Ishikawa (cell line): ENCODE measurements at regions not wholly inside any gene's neighbourhood (a gene's known extent, or its start where the extent isn't known, plus 50 kb on each side); places are given as distances from the start of the nearest gene placed in this dataset.

ENCODE experiments used
- CEBPB ChIP-seq: IDR thresholded peaks from 2 replicates; pipeline ENCODE4 v1.6.1; 2012
- CREB1 ChIP-seq: IDR thresholded peaks from 2 replicates; pipeline ENCODE4 v1.6.1; 2012; ENCODE audit warnings: low read depth
- EGR1 ChIP-seq: IDR thresholded peaks from 2 replicates; pipeline ENCODE4 v1.6.1; 2012
- EP300 ChIP-seq: IDR thresholded peaks from 2 replicates; pipeline ENCODE4 v1.6.1; 2012; ENCODE audit warnings: borderline replicate concordance
- FOXM1 ChIP-seq: IDR thresholded peaks from 2 replicates; pipeline ENCODE4 v1.6.1; 2012; ENCODE audit warnings: low read depth, borderline replicate concordance
- MAX ChIP-seq: IDR thresholded peaks from 2 replicates; pipeline ENCODE4 v1.6.1; 2012
- NFIC ChIP-seq: IDR thresholded peaks from 2 replicates; pipeline ENCODE4 v1.6.1; 2012
- RAD21 ChIP-seq: IDR thresholded peaks from 2 replicates; pipeline ENCODE4 v1.6.1; 2012; ENCODE audit warnings: low read depth
- TAF1 ChIP-seq: IDR thresholded peaks from 2 replicates; pipeline ENCODE4 v1.6.1; 2012; ENCODE audit warnings: low read depth, mild to moderate bottlenecking
- TCF12 ChIP-seq: IDR thresholded peaks from 2 replicates; pipeline ENCODE4 v1.6.1; 2012; ENCODE audit warnings: low read depth
- TEAD4 ChIP-seq: IDR thresholded peaks from 2 replicates; pipeline ENCODE4 v1.6.1; 2012
- USF1 ChIP-seq: IDR thresholded peaks from 2 replicates; pipeline ENCODE4 v1.6.1; 2012
- YY1 ChIP-seq: IDR thresholded peaks from 2 replicates; pipeline ENCODE4 v1.6.1; 2012; ENCODE audit warnings: low read depth
- ZBTB7A ChIP-seq: IDR thresholded peaks from 2 replicates; pipeline ENCODE4 v1.6.1; 2012; ENCODE audit warnings: low read depth
- TF ChIP-seq, protein P1 (sequence below): IDR thresholded peaks from 2 replicates; pipeline ENCODE4 v1.6.1; 2012; ENCODE audit warnings: low read depth, mild to moderate bottlenecking

GRCh38 chr7:69019437-69019836 is 578.8 kb upstream of the AUTS2 start:
- no peak for TF ChIP-seq YY1
- TF ChIP-seq USF1: no peak
- no peak for TF ChIP-seq TCF12
- no peak for TF ChIP-seq NFIC
- TF ChIP-seq TAF1: no peak
- TF ChIP-seq, protein P1, sequence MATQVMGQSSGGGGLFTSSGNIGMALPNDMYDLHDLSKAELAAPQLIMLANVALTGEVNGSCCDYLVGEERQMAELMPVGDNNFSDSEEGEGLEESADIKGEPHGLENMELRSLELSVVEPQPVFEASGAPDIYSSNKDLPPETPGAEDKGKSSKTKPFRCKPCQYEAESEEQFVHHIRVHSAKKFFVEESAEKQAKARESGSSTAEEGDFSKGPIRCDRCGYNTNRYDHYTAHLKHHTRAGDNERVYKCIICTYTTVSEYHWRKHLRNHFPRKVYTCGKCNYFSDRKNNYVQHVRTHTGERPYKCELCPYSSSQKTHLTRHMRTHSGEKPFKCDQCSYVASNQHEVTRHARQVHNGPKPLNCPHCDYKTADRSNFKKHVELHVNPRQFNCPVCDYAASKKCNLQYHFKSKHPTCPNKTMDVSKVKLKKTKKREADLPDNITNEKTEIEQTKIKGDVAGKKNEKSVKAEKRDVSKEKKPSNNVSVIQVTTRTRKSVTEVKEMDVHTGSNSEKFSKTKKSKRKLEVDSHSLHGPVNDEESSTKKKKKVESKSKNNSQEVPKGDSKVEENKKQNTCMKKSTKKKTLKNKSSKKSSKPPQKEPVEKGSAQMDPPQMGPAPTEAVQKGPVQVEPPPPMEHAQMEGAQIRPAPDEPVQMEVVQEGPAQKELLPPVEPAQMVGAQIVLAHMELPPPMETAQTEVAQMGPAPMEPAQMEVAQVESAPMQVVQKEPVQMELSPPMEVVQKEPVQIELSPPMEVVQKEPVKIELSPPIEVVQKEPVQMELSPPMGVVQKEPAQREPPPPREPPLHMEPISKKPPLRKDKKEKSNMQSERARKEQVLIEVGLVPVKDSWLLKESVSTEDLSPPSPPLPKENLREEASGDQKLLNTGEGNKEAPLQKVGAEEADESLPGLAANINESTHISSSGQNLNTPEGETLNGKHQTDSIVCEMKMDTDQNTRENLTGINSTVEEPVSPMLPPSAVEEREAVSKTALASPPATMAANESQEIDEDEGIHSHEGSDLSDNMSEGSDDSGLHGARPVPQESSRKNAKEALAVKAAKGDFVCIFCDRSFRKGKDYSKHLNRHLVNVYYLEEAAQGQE: no peak
- TF ChIP-seq ZBTB7A: no peak
- TF ChIP-seq TEAD4: no peak
- TF ChIP-seq CREB1: no peak
- TF ChIP-seq EP300: no peak
- TF ChIP-seq FOXM1: no peak
- no peak for TF ChIP-seq EGR1
- TF ChIP-seq RAD21: no peak

GRCh38 chr7:69020536-69020935 is 577.7 kb upstream of the AUTS2 start:
- TF ChIP-seq CREB1 (no peak), MAX (no peak), YY1 (no peak), CEBPB (no peak), USF1 (no peak), FOXM1 (no peak), NFIC (no peak), EGR1 (no peak), TAF1 (no peak), RAD21 (no peak), ZBTB7A (no peak), TEAD4 (no peak), TCF12 (no peak), EP300 (no peak)
- TF ChIP-seq, protein P1: no peak

DNA sequence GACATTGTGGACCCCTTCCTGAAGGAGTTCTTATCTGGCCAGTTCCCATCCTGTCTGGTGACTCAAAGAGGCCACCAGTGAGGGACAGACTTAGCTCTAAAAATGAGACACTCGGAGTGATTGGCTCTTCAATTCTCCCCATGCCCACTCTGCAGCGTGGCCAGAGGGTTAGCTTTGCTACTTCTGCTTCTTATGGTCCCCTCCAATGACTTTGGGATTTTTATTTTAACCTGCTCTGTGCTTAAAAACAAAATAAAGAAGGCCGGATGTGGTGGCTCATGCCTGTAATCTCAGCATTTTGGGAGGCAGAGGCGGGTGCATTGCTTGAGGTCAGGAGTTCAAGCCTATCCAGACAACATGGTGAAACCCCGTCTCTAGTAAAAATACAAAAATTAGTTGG is 573.0 kb upstream of the AUTS2 start:
- TF ChIP-seq ZBTB7A: no peak
- no peak for TF ChIP-seq CREB1
- no peak for TF ChIP-seq MAX
- TF ChIP-seq, protein P1: no peak
- TF ChIP-seq YY1: no peak
- no peak for TF ChIP-seq CEBPB
- TF ChIP-seq TEAD4: no peak
- no peak for TF ChIP-seq EGR1
- TF ChIP-seq EP300: no peak
- no peak for TF ChIP-seq RAD21
- TF ChIP-seq TAF1: no peak
- TF ChIP-seq USF1: no peak
- no peak for TF ChIP-seq NFIC
- TF ChIP-seq TCF12: no peak
- TF ChIP-seq FOXM1: no peak

DNA sequence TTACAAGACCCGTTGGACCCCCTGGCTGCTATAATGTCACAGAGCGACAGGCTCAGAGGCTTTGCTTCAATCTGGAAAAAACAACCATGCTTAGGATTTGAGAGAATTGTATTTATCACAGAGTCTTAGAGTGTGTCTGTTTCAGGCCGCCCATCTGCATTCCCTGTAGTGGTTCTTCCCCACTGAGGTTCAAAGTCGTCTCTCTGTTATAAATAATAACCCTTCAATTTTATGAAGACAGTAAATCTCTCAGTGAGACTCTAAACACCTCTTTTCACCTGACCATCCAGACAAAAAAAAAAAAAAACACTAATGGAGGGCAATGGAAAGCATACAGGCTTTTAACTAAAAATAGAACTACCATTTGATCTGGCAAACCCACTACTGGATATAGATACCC is 565.4 kb upstream of the AUTS2 start:
- TF ChIP-seq FOXM1 (no peak), EP300 (no peak), ZBTB7A (no peak), EGR1 (no peak), CREB1 (no peak), RAD21 (no peak), TAF1 (no peak)
- TF ChIP-seq, protein P1: no peak
